ENCODE measurements at regions not wholly inside any gene's neighbourhood (a gene's known extent, or its start where the extent isn't known, plus 50 kb on each side); places are given as distances from the start of the nearest gene placed in this dataset.

DNA sequence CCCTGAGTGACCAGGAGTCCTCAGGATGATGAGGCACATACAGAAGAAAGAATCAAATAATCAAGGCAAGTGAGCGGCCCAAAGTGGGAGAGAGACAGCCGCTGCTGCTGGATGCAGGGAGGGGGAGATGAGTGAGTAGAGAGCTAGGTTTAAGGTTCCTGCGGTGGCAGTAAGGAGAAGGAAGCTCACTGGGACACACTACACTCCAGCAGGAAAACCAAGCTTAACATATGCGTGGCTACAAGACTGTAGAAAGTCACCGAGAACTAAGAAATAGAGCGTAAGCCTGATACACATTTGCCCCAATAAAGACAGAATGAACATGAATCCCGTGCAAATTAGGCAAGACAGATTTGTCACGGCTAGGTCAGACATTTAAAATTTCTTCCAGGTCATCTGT is 470.2 kb downstream of the KDM4C start:
- WGBS (ENCODE audit: low lambda C conversion rate): 43% methylated on average over 8 of the region's 8 CpGs
- no peaks in the 10 kb centered on the region for H3K9me3 ChIP-seq (ENCODE audit: low read length)
- no peaks in the 10 kb centered on the region for H4K20me1 ChIP-seq (ENCODE audit: insufficient read depth, low read length)
- no peak overlapping the region for H2AFZ ChIP-seq (ENCODE audit: low read length)
- BruUV-seq (replicated peaks): no TSS peak
- H3K4me2 ChIP-seq (ENCODE audit: low read depth, low read length): no peak overlapping the region
- H3K79me2 ChIP-seq (ENCODE audit: insufficient read depth, low read length): no peaks in the 10 kb centered on the region
- no peaks in the 10 kb centered on the region for H3K36me3 ChIP-seq (replicated peaks in 1 of 2; ENCODE audit: control insufficient read depth in 1 of 2, insufficient read depth in 2 of 2, low read length in 2 of 2)
- H3K27ac ChIP-seq (ENCODE audit: extremely low read length, insufficient read depth, low read length): no peak overlapping the region
- no peaks in the 10 kb centered on the region for H3K4me1 ChIP-seq (ENCODE audit: insufficient read depth, low read length)
- ATAC-seq (no peak), FAIRE-seq (no peak), DNase-seq (ENCODE audit: low spot score) (no peak)
- POLR2A ChIA-PET: no interaction called here
- in situ Hi-C loops (cut with HindIII; ENCODE audit: extremely low pct_ligation_motif_present, low pct_unique_long_range_greater_than_20kb): no loop called here
- CTCF ChIA-PET (ENCODE audit: low intra/inter-chr PET ratio, low total read pairs): no interaction called here
- TF ChIP-seq ZNF367 (CRISPR knock-in tag; IDR thresholded peaks at IDR 0.05; ENCODE audit: borderline replicate concordance) (no peak), ZSCAN12 (CRISPR knock-in tag; IDR thresholded peaks at IDR 0.05) (no peak), ZNF7 (CRISPR knock-in tag; IDR thresholded peaks at IDR 0.05) (no peak), NR1H2 (CRISPR knock-in tag; IDR thresholded peaks at IDR 0.05; ENCODE audit: borderline replicate concordance, low read depth) (no peak), TGIF2 (CRISPR knock-in tag; IDR thresholded peaks at IDR 0.05) (no peak), FOXC1 (CRISPR knock-in tag; IDR thresholded peaks at IDR 0.05; ENCODE audit: borderline replicate concordance) (no peak), ZNF629 (CRISPR knock-in tag; conservative IDR thresholded peaks at IDR 0.05) (no peak), HOXA5 (CRISPR knock-in tag; IDR thresholded peaks at IDR 0.05) (no peak), HHEX (CRISPR knock-in tag; IDR thresholded peaks at IDR 0.05) (no peak), ZNF33A (CRISPR knock-in tag; IDR thresholded peaks at IDR 0.05; ENCODE audit: borderline replicate concordance) (no peak)
- TF ChIP-seq, protein P1, sequence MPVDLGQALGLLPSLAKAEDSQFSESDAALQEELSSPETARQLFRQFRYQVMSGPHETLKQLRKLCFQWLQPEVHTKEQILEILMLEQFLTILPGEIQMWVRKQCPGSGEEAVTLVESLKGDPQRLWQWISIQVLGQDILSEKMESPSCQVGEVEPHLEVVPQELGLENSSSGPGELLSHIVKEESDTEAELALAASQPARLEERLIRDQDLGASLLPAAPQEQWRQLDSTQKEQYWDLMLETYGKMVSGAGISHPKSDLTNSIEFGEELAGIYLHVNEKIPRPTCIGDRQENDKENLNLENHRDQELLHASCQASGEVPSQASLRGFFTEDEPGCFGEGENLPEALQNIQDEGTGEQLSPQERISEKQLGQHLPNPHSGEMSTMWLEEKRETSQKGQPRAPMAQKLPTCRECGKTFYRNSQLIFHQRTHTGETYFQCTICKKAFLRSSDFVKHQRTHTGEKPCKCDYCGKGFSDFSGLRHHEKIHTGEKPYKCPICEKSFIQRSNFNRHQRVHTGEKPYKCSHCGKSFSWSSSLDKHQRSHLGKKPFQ (CRISPR knock-in tag; IDR thresholded peaks at IDR 0.05; ENCODE audit: insufficient replicate concordance): no peak
- TF ChIP-seq, protein P2, sequence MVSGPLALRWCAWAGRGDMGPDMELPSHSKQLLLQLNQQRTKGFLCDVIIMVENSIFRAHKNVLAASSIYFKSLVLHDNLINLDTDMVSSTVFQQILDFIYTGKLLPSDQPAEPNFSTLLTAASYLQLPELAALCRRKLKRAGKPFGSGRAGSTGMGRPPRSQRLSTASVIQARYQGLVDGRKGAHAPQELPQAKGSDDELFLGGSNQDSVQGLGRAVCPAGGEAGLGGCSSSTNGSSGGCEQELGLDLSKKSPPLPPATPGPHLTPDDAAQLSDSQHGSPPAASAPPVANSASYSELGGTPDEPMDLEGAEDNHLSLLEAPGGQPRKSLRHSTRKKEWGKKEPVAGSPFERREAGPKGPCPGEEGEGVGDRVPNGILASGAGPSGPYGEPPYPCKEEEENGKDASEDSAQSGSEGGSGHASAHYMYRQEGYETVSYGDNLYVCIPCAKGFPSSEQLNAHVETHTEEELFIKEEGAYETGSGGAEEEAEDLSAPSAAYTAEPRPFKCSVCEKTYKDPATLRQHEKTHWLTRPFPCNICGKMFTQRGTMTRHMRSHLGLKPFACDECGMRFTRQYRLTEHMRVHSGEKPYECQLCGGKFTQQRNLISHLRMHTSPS (CRISPR knock-in tag; IDR thresholded peaks at IDR 0.05; ENCODE audit: low read depth): no peak
- TF ChIP-seq, protein P3, sequence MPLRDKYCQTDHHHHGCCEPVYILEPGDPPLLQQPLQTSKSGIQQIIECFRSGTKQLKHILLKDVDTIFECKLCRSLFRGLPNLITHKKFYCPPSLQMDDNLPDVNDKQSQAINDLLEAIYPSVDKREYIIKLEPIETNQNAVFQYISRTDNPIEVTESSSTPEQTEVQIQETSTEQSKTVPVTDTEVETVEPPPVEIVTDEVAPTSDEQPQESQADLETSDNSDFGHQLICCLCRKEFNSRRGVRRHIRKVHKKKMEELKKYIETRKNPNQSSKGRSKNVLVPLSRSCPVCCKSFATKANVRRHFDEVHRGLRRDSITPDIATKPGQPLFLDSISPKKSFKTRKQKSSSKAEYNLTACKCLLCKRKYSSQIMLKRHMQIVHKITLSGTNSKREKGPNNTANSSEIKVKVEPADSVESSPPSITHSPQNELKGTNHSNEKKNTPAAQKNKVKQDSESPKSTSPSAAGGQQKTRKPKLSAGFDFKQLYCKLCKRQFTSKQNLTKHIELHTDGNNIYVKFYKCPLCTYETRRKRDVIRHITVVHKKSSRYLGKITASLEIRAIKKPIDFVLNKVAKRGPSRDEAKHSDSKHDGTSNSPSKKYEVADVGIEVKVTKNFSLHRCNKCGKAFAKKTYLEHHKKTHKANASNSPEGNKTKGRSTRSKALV (CRISPR knock-in tag; IDR thresholded peaks at IDR 0.05): no peak
- H3K27me3 ChIP-seq (ENCODE audit: control insufficient read depth in 1 of 2, insufficient read depth in 2 of 2, low read length in 2 of 2): peaks cover 4 to 21% of the 10 kb centered on the region in 2 experiments; a peak in 3 of 5 replicates
- H3K4me3 ChIP-seq (replicated peaks in 1 of 3; ENCODE audit: insufficient read depth in 1 of 3, low read depth in 2 of 3, low read length in 3 of 3): no peak overlapping the region
- intact Hi-C loops (cut with micrococcal nuclease; ENCODE audit: unreplicated experiment): no loop called here
- no peak overlapping the region for H3K9ac ChIP-seq (ENCODE audit: insufficient read depth, low read depth, low read length)

Data from HepG2 (cell line).